ENCODE measurements at regions not wholly inside any gene's neighbourhood (a gene's known extent, or its start where the extent isn't known, plus 50 kb on each side); places are given as distances from the start of the nearest gene placed in this dataset.

- H3K36me3 ChIP-seq (ENCODE audit: control insufficient read depth, insufficient read depth, low read length) = no peaks in the 10 kb centered on the region
- no peak for TF ChIP-seq CTCF (IDR thresholded peaks at IDR 0.05; ENCODE audit: insufficient read depth, low read depth, low read length)
- POLR2A ChIA-PET = no interaction called here
- no peak overlapping the region for H3K4me3 ChIP-seq (ENCODE audit: low read depth, low read length)
- CTCF ChIA-PET = interaction anchor here (0.7 kb wide), 1 partner anchor 887 kb away, joined by 3 read pairs; no protein-coding TSS in a partner anchor
- no peak for DNase-seq (ENCODE audit: low read depth)
- no peaks in the 10 kb centered on the region for H3K27me3 ChIP-seq (ENCODE audit: control insufficient read depth, insufficient read depth, low read length)
These were observed 362.7 kb downstream of the CXCL12 start for GRCh38 chr10:44022203-44022602.

- no peak for TF ChIP-seq CTCF (IDR thresholded peaks at IDR 0.05; ENCODE audit: insufficient read depth, low read depth, low read length)
- ChIA-PET CTCF (no interaction called here), POLR2A (no interaction called here)
- Histone ChIP-seq H3K27me3 (ENCODE audit: control insufficient read depth, insufficient read depth, low read length) (no peaks in the 10 kb centered on the region), H3K36me3 (ENCODE audit: control insufficient read depth, insufficient read depth, low read length) (no peaks in the 10 kb centered on the region), H3K4me3 (ENCODE audit: low read depth, low read length) (no peak overlapping the region)
- no peak for DNase-seq (ENCODE audit: low read depth)
These were observed 364.4 kb downstream of the CXCL12 start for GRCh38 chr10:44020322-44021111.

GRCh38 chr10:44017483-44018145 lies 367.3 kb downstream of the CXCL12 start:
- DNase-seq (ENCODE audit: low read depth) = no peak

GRCh38 chr10:44016589-44017482 lies 368.1 kb downstream of the CXCL12 start:
- ChIA-PET POLR2A (no interaction called here), CTCF (interaction anchor here (1.0 kb wide), 1 partner anchor 284 kb away, joined by 4 read pairs; no protein-coding TSS in a partner anchor)
- no peaks in the 10 kb centered on the region for H3K36me3 ChIP-seq (ENCODE audit: control insufficient read depth, insufficient read depth, low read length)
- no peaks in the 10 kb centered on the region for H3K27me3 ChIP-seq (ENCODE audit: control insufficient read depth, insufficient read depth, low read length)
- no peak for DNase-seq (ENCODE audit: low read depth)
- H3K4me3 ChIP-seq (ENCODE audit: low read depth, low read length) = no peak overlapping the region
- no peak for TF ChIP-seq CTCF (IDR thresholded peaks at IDR 0.05; ENCODE audit: insufficient read depth, low read depth, low read length)

More at GRCh38 chr10:44017483-44018145, 367.3 kb downstream of the CXCL12 start:
- ChIA-PET POLR2A (no interaction called here), CTCF (interaction anchor here (1.0 kb wide), 1 partner anchor 284 kb away, joined by 4 read pairs; no protein-coding TSS in a partner anchor)
- Histone ChIP-seq H3K27me3 (ENCODE audit: control insufficient read depth, insufficient read depth, low read length) (no peaks in the 10 kb centered on the region), H3K4me3 (ENCODE audit: low read depth, low read length) (no peak overlapping the region), H3K36me3 (ENCODE audit: control insufficient read depth, insufficient read depth, low read length) (no peaks in the 10 kb centered on the region)
- no peak for TF ChIP-seq CTCF (IDR thresholded peaks at IDR 0.05; ENCODE audit: insufficient read depth, low read depth, low read length)
